ENCODE measurements at regions not wholly inside any gene's neighbourhood (a gene's known extent, or its start where the extent isn't known, plus 50 kb on each side); places are given as distances from the start of the nearest gene placed in this dataset.
"Not testable (repeated sequence)": the region's sequence is repeated elsewhere in the genome, so short reads cannot be mapped to it uniquely, and the experiment has no call there.

DNA sequence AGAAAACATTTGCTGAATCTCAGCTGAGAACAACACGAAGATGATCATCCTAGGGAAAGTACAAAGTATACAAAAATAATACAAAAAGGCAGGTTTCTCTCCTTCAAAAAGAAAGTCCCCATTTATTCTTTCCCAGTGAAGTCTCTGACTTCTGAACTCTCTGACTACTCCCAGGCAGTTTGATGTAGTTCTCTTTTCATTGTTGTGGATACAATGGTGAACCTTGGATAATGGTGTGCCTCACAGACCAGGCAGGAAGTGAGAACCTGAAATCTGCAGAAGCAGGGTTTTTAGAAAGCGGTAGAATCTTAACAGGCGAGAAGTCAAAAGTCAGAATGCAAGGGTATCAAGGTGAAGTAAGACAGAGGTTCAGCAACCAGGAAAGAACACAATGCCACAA lies 150.8 kb upstream of the NRP1 start:
- DNase-seq: no peak

DNA sequence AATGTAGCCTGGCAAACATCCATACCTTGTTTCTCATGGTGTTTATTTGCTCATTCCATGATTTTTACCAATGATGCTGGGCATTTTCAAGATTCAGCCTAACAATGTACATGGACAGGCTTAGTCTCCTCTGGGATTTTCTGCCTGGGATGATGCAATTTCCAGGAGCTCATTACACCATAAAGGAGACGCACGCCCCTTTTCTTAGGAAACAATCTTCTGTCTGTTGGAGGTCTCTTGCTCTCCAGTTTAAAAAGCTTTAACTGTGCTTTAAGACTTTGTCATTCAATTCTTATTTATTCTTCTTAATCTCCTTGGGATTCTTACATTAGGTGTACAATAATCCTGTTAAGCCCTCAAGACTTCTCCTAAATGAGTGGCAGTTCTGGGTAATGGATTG lies 150.3 kb upstream of the NRP1 start:
- DNase-seq: no peak

DNA sequence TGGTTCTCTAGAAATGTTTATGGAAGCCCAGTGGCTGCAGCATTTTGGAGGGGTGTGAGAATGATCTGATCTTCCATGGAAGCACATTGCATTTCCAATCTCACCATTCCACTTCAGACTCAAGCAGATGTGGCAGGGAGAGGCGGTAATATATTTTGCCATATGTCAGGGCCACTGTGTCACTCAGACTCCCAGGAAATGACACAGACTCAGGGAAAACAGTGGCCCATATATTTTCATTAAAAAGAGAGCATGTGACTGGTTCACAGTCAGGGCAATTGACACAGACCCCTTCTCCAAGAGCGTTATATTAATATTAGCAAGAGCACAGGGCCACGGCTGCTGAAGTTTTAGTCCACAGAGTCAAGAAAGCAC lies 149.3 kb upstream of the NRP1 start:
- DNase-seq: no peak

DNA sequence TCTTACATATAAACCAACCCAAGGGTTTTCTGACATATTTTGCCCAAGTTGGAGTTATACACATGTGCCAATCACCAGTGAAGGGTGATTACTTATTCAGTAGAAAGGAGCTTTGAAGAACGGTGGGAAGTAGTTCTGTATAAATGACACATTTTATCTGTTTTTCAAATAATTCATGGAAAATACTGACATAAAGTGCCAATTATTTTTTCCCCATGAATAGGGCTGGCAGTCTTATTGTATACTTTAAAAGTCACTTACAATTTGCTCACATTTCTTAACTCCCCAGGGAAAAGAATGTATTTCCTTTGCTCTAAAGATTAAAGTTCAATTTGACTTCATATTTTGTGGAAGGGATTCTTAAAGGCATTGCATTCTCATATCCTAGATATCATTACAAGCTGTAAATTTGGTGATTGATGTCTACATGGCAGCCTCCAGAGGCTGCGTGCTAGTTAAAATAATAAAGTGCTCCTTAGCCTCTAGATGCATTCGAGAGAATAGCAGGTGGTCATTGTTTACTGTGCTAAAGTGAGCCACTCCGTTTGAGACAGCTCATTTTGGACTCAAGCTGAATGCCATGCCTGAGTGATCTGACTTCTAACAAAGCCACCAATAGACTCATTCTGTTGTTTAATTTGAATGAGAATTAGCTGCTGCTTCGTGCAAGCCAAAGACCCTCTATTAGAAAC lies 148.8 kb upstream of the NRP1 start:
- DNase-seq: peak; percentile 1

DNA sequence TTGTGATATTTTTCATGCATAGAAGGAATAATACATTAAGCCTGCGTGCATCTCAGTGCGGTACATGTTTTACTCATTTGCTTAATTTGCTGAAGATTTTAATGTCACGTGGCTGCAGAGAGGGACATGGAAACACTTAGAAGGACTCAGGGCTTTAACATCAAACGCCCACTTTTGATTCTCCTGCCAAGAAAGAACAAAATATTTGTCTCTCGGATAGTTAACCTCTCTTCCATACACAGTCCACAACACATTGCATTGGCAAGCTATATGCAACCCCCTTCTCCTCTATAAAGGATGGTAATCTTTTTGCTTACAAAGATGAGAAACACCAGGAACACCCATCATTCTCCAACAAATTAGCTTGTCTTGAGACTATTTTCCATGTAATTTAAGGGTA lies 148.0 kb upstream of the NRP1 start:
- no peak for DNase-seq

DNA sequence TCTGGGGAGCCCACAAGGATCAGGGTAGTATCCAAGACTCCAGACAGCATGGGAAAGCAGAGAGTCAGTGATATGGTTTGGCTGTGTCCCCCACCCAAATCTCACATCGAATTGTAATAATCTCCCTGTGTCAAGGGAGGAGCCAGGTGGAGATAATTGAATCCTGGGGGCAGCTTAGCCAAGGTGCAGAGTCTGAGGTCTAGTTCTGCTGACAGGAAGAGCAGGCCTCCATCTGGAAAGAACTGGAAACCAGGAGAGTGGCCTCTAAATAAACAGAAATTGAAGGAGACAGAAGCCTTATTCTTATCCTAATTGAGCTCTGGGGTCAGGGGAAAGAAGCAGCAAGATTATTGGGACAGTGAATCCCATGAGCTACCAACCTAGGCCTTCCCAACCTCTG lies 146.7 kb upstream of the NRP1 start:
- no peak for DNase-seq

DNA sequence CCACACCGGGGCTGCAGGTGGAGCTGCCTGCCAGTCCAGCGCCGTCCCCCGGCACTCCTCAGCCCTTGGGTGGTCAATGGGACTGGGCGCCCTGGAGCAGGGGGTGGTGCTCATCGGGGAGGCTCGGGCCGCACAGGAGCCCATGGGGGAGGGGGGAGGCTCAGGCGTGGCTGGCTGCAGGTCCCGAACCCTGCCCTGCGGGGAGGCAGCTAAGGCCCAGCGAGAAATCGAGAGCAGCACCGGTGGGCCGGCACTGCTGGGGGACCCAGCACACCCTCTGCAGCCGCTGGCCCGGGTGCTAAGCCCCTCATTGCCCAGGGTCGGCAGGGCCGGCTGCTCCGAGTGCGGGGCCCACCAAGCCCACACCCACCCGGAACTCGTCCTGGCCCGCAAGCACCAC lies 145.9 kb upstream of the NRP1 start:
- DNase-seq: not testable (repeated sequence)

DNA sequence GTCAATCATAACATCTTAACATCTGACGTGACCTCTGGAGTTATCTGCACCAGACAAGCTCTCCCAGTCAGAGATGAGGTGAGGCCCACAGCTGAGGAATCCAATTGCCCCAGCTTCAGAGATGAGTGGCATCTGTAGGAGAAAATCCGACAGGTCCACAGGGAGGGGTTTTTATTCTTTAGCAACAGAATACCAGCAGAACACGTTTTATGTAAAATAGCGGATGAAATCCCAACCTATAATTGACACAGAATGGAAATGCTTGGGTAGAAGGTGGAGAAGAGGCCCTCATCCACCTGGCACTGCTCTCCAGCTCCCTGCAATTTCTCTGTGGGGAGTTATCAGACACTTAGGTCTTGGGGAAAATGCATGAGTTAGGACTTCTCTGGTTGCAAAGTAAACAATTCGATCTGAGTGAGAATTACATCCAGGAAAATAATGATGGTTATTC lies 144.2 kb upstream of the NRP1 start:
- DNase-seq: no peak

DNA sequence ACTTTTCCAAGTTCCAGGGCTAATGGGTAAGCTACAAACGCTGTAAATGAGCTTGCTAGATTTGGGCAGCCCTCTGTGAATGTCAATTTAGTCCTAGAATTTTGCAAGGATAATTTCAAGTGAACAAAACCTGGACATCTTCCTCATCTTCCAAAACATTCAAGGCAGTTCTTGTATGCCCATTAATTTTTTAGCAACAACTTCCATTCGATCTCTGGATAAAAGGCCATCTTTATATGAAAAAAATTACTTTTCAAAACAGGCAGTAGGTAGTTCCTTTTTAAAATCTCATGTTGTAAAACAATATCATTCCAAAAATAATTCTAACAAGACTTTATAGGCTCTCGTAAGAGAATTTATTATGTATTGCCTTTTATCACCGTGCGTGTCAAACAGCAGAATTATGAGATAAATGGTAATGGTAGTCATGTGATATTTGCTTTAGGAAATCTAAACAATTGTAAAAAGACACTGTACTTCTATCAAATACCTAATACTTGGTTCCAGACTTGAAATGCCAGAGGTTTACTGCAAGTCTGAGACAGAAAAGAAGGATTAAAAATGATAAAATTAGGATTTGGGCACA lies 143.7 kb upstream of the NRP1 start:
- DNase-seq: no peak

DNA sequence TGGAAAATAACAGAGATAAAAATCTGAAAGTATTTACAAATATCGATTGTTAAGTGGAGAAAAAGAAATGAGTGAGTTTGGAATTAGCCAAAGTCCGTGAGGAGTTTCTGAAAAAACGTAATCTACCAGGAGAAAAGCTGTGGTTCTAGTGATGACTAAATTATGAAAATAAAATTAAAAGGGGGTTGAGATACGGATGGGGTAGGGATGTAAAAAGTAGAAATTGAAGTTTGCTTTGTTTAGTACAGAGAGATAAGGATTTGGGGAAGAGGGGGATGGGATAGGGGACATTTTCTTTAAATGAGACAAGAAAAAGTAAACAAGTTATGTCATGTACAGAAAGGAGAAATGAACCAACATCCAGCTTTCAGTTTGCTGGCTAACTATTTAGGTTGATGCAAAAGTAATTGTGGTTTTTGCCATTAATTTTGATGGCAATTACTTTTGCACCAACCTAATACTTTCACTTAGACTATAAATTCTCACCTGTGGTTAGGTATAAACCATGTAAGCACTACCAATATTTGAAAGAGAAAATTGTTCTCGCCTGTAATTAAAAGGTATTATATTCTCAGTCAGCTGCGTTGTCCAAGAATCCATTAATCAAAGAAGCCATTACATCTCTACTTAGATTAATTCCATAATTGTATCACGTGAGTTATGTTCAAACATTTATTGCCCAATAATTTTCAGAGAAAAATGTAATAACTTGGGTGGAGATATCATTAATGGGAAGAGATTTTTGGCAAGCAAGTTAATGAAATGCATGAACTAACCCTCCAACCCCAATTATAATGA lies 143.0 kb upstream of the NRP1 start:
- peak; percentile 4 for DNase-seq

DNA sequence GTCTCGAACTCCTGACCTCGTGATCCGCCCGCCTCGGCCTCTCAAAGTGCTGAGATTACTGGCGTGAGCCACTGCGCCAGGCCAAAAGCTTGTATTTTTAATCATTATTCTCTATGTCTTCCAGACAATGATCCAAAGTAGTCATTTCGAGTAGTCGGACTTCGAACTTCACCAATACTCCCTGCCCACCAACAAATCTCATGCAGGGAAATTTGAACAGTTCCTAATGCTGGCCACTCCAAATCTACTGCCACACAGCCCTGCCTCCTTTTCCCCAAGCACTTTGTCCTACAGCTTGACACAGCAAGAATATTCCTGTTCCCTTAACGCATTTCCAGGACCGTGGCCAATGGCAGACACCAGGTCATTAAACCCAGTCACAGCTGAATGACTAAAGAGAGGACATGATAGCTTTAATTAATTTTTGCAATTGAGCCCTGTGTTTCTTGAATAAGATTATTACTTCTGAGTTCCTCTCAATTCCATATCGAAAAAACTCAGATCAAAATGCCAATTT lies 142.3 kb upstream of the NRP1 start:
- no peak for DNase-seq

DNA sequence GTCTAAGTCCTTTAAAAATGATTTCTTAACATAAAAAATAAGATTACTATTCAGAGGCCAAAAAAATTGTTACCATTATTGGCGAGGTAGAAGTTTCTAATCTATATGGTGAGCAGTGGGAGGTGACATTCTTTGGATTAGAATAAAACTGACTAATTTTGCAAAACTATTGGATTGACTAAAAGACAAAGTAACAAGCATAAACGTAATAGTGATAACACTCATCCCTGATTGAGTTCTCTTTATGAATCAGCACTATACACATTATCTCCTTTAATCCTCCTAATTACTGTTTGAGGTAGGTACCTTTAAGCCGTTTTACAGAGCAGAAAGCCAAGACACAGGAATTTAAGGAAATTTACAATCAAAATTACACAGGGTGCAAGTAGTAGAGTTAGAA lies 139.2 kb upstream of the NRP1 start:
- DNase-seq: no peak

DNA sequence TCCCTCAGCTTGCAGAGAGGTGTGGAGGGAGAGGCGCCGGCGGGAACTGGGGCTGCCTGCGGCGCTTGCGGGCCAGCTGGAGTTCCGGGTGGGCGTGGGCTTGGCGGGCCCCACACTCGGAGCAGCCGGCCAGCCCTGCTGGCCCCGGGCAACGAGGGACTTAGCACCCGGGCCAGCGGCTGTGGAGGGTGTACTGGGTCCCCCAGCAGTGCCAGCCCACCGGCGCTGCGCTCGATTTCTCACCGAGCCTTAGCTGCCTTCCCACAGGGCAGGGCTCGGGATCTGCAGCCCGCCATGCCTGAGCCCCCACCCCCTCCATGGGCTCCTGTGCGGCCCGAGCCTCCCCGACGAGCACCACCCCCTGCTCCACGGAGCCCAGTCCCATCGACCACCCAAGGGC lies 133.5 kb upstream of the NRP1 start:
- not testable (repeated sequence) for DNase-seq

DNA sequence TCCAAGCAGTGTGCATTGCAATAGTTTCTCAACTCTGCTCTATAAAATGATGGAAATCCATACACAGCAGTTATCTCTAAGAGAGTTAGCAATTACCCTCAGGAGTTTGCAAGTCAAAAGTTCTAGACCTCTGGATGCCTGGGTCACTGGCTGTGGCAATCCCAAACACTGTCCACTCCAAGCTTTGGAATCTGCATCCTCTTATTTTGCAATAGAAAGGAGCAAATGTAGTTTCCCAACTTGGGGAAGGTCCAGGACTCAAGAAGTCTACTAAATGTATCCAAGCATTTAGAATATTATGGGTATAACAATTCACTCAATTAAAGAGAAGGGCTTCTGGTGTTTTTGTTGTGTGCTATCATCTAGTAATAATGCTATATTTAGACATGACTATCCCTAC lies 131.3 kb upstream of the NRP1 start:
- DNase-seq: no peak

DNA sequence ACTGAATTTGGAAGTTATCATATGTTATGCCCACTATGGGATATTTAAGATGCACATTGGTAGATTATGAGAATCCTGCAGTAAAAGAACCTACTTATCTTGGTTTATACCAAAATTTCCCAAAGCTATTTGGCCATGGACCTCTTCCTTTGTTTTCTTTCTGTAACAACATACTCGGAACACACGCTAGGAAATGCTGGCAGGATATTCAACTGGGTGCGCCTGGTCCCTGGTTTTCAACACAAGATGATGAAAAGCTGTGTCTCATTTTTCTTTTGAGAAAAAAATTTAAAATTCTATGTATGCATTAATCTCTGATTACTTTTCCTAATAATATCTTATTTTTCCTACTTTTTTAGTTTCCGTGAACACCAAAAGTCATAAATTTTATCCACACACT lies 128.5 kb upstream of the NRP1 start:
- no peak for DNase-seq

DNA sequence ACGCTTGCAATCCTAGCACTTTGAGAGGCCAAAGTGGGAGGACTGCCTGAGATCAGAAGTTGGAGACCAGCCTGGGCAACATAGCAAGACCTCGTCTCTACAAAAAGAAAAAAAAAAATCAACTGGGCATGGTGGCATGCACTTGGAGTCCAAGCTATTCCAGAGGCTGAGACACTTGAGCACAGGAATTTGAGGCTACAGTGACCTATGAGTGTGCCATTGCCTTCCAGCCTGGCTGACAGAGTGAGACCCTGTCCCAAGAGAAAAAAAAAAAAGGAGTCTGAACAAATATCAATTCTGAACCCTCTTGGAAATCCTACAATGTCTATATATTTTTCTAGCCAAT lies 126.8 kb upstream of the NRP1 start:
- DNase-seq: no peak

DNA sequence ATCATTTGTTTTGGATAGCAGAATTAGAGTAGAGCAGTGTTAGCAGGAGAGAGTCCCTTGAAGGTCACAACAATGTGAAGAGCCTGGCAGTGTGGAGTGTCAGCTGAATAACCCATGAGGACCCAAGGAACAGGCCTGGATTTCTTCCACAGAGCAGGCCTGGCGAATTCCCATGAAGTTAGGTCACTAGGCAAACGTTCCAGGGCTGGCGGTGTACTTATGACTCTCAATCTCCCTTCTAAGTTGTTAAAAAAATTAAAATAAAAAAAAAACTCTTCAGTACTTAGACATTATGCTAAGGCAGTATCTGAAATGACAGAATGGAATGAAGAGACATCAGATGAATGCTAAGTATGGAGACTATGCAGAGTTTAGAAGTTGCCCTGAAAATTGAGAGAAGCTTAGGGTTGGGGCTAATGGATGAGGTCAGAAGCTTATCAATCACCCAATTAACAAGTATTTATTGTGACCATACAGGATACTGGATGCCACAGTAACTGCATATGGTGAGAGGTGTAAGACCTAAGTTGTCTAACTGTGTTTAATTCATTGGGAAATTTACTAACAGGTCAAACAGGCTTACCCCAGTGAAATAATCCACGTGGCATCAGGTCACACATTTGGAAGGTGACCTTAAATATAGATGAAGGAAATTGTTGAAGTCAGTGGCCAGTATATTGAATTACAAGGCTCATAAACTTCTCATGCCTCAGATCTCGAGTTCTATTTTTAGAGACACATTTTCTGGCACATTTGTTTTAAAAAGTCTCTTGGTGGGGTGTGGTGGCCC lies 126.2 kb upstream of the NRP1 start:
- no peak for DNase-seq

DNA sequence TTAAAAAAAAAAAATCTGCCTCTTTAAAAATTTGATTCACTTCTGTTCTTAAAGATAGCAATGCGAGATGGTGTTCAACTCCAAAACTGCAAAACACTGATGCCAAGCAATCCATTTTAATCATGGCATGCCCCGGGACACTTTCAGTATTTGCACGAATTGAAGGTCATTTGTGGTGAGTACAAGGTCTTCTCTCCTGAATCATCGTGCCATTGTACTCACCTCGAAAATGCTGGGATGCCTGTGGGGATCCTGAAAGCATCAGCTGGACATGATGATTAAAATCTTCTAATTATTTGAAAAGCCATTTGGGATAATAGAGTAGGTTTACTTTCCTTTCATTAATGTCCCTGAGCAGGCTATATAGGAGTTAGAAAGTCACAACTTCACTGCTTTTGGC lies 125.1 kb upstream of the NRP1 start:
- DNase-seq: no peak

DNA sequence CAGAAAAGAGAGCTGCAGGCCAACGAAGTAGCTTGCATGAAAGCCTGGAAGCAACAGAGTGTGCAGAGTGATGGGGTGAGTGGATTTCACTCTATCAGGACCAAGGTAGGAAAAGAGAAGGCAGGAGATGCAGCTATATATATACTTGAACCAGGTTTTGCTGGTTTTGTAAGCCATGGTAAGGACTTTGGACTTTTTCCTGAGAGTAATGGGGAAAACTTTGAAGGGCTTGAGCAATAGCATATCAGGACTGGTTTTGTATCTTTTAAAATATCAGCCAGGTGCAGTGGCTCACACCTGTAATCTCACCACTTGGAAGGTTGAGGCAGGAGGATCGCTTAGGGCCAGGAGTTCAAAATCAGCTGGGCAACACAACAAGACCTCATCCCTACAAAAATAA lies 120.6 kb upstream of the NRP1 start:
- no peak for DNase-seq

DNA sequence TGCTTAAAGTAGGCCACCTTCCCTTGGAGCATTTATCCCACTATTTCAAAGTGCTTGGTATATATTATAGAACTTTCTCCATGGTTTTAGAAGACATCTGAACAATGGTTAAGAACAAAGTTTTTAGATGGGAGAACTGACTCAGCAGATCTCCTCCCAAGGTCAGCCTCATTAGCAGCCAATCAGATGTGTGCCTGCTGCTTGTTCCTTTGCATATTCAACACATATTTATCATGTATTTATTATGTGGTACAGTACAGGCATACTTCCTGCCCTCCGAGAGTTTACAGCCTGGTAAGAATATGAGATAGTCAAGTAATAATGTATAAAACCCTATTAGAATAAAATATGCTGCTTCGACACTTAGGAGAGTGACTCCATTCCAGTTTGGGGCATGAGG lies 120.1 kb upstream of the NRP1 start:
- DNase-seq: no peak

DNA sequence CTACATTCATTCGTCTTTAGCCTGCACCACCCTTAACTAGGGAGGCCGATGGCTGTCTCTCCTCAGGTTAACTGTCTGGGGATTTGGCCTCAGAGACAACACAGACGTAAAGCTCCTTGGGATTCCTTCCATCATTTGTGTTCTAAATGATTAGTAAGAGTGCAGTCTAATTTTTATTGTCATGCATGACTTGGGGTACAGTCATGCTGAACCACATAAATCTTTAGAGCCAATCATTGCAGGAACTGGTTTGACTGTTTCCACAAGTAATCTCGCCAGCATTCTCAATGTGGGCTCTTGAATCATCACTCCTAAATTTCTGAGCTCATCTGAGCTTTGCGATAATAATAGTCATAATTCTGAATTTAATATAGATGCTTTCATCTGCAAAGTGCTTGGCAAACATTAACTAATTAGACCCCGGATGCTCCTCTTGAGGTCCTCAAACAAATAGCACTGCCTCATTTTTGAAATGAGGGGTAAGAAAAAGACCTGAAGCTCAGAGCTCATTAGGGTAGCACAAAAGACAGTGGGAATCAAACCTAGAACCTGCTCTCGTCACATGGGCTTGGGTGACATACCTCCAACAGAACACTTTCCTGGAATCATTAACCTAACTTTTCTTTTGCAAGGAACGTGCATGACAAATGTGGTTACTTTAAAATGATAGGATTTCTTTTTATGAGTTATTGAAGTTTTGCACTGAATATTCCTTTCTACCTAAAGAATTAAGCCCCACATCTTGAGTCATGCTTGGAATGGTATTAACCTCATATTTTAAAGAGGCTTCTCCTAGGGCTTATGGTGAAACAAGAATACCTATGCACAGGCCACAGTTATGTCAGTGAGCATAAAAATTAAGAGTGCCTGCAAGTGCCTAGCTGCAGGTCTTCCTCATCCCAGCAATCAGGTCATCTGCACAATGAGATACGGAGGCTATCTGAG lies 118.9 kb upstream of the NRP1 start:
- DNase-seq: no peak

DNA sequence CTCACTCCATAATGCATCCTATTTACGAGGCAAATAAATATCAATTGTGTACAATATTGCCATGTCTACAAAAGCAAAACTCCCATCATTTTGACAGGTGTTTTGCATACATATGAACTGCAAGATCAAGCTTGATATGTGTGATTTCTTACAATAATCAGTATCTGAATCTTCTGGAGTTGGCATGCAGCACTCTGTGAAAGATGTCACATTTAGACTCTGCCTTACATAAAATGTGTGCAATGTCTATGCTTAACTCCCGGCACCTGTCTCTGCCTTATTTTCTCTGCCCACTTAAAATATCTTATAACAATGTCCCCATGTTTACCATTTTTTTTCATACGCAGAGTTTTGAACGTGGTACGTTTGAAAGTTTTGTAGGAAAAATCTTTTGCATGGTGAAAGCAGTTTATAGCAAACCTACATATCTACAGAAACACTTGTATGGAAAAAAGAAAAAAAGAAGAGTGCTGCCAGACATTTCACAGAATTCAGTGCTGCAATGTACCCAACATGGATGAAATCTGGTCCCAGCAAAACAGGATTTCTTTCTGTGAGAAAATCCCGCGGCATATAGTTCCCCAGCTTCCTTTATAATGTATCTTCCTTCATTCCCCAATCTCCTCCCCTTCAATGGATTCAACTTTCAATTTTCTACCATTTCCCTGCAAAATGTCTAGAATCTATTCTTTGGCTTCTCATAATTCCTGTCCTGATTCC lies 114.1 kb upstream of the NRP1 start:
- DNase-seq: no peak

Data from COR-L47 (cell line).